Kidney epithelial cell (primary cell): ENCODE measurements at regions not wholly inside any gene's neighbourhood (a gene's known extent, or its start where the extent isn't known, plus 50 kb on each side); places are given as distances from the start of the nearest gene placed in this dataset.

Experiments
- DNase-seq: peaks from one replicate; pipeline ENCODE4 v3.0.0-alpha.2; 2010; ENCODE audit warnings: low read depth
- H3K27me3 ChIP-seq: 2 replicates; pipeline ENCODE4 v1.6.0; 2011; ENCODE audit warnings: low read length; ENCODE audit not compliant: control insufficient read depth, insufficient read depth
- H3K36me3 ChIP-seq: 2 replicates; pipeline ENCODE4 v1.5.1; 2011; ENCODE audit warnings: low read length; ENCODE audit not compliant: control insufficient read depth, insufficient read depth
- H3K4me3 ChIP-seq: 2 replicates; pipeline ENCODE4 v1.5.1; 2011; ENCODE audit warnings: low read depth, mild to moderate bottlenecking, control low read depth, low read length
- CTCF ChIP-seq: IDR thresholded peaks from 2 replicates; pipeline ENCODE4 v1.5.1; 2011; ENCODE audit warnings: mild to moderate bottlenecking, moderate library complexity, low read length, control low read depth, inconsistent platforms; ENCODE audit not compliant: insufficient read depth, poor library complexity, severe bottlenecking

- Histone ChIP-seq H3K27me3 (no peaks in the 10 kb centered on the region), H3K4me3 (no peak overlapping the region), H3K36me3 (no peaks in the 10 kb centered on the region)
- no peak for DNase-seq
- TF ChIP-seq CTCF: no peak
Measured at GRCh38 chr21:29396951-29397455, 98.3 kb downstream of the BACH1 start.

GRCh38 chr21:29403301-29403700 is 104.6 kb downstream of the BACH1 start:
- Histone ChIP-seq H3K36me3 (no peaks in the 10 kb centered on the region), H3K4me3 (no peak overlapping the region), H3K27me3 (no peaks in the 10 kb centered on the region)
- no peak for TF ChIP-seq CTCF
- no peak for DNase-seq

GRCh38 chr21:29403922-29404538 is 105.3 kb downstream of the BACH1 start:
- Histone ChIP-seq H3K27me3 (no peaks in the 10 kb centered on the region), H3K36me3 (no peaks in the 10 kb centered on the region), H3K4me3 (no peak overlapping the region)
- TF ChIP-seq CTCF: no peak
- no peak for DNase-seq

- H3K36me3 ChIP-seq: no peaks in the 10 kb centered on the region
- no peak for TF ChIP-seq CTCF
- no peak overlapping the region for H3K4me3 ChIP-seq
- no peak for DNase-seq
- H3K27me3 ChIP-seq: no peaks in the 10 kb centered on the region
Measured at GRCh38 chr21:29405503-29406122, 106.9 kb downstream of the BACH1 start.

GRCh38 chr21:29406385-29406784 is 107.7 kb downstream of the BACH1 start:
- DNase-seq: no peak
- Histone ChIP-seq H3K36me3 (no peaks in the 10 kb centered on the region), H3K4me3 (no peak overlapping the region), H3K27me3 (no peaks in the 10 kb centered on the region)
- TF ChIP-seq CTCF: no peak

- no peak for DNase-seq
Measured at GRCh38 chr21:29407571-29407970, 108.8 kb downstream of the BACH1 start.

More at GRCh38 chr21:29407571-29407970, 108.8 kb downstream of the BACH1 start:
- Histone ChIP-seq H3K27me3 (no peaks in the 10 kb centered on the region), H3K36me3 (no peaks in the 10 kb centered on the region), H3K4me3 (no peak overlapping the region)
- no peak for TF ChIP-seq CTCF
